Parathyroid adenoma (tissue), 2 donors: ENCODE measurements at regions not wholly inside any gene's neighbourhood (a gene's known extent, or its start where the extent isn't known, plus 50 kb on each side); places are given as distances from the start of the nearest gene placed in this dataset.

Experiments
- H2AFZ ChIP-seq: fragments of 300-600 bp; sonication (generic); one replicate; pipeline ENCODE4 v1.7.0; 2017; ENCODE audit warnings: antibody characterized with exemption, mild to moderate bottlenecking
- H3K27ac ChIP-seq: fragments of 300-600 bp; sonication (generic); one replicate; pipeline ENCODE4 v1.7.0; 2017
- H3K27me3 ChIP-seq: fragments of 300-600 bp; sonication (generic); one replicate; pipeline ENCODE4 v1.7.0; 2017; ENCODE audit warnings: low read length; ENCODE audit not compliant: control insufficient read depth, insufficient read depth
- H3K36me3 ChIP-seq: fragments of 300-600 bp; sonication (generic); one replicate; pipeline ENCODE4 v1.7.0; 2017; ENCODE audit warnings: low read length; ENCODE audit not compliant: control insufficient read depth, insufficient read depth
- H3K4me1 ChIP-seq: fragments of 300-600 bp; sonication (generic); one replicate; pipeline ENCODE4 v1.7.0; 2017; ENCODE audit warnings: control low read depth
- H3K4me2 ChIP-seq: fragments of 300-600 bp; sonication (generic); one replicate; pipeline ENCODE4 v1.7.0; 2017; ENCODE audit warnings: low read length
- H3K4me3 ChIP-seq: fragments of 300-600 bp; sonication (generic); one replicate; pipeline ENCODE4 v1.7.0; 2017; ENCODE audit warnings: low read depth, low read length
- H3K79me2 ChIP-seq: fragments of 300-600 bp; sonication (generic); one replicate; pipeline ENCODE4 v1.7.0; 2017; ENCODE audit warnings: control low read depth
- H3K9ac ChIP-seq: fragments of 300-600 bp; sonication (generic); one replicate; pipeline ENCODE4 v1.7.0; 2017; ENCODE audit warnings: mild to moderate bottlenecking
- H3K9me3 ChIP-seq: fragments of 300-600 bp; sonication (generic); one replicate; pipeline ENCODE4 v1.7.0; 2017; ENCODE audit warnings: low read length; ENCODE audit not compliant: control insufficient read depth
- TF ChIP-seq, protein P1 (sequence below): fragments of 300-600 bp; sonication (generic); IDR thresholded peaks from one replicate; pipeline ENCODE4 v1.7.0; 2017; ENCODE audit warnings: antibody characterized with exemption, mild to moderate bottlenecking
- donor health status: primary hyperparathyroidism.

DNA sequence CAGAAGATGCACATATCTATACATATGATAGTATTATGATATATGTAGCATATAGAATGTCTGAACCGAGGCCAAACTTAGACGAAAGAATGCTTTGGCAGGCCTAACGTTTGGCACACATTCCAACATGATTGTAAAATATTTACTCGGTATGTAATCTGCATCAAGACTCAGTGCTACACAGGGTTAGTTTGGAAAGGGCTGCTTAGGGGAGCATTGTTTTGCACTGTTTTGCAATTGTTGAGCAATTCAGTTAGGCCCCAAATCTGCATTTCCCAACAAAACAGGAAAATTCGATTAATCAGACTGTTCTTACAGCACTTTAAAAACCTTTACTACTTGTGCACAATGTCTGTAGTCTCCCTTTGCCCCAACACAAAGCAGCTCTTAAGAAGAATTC lies 216.0 kb upstream of the NEGR1 start:
- Histone ChIP-seq H3K4me3 (no peak overlapping the region), H3K79me2 (no peaks in the 10 kb centered on the region), H3K4me1 (no peaks in the 10 kb centered on the region), H3K36me3 (no peaks in the 10 kb centered on the region), H3K4me2 (no peak overlapping the region), H3K9ac (no peak overlapping the region), H3K27ac (no peak overlapping the region), H3K9me3 (no peaks in the 10 kb centered on the region), H3K27me3 (no peaks in the 10 kb centered on the region), H2AFZ (no peak overlapping the region)
- TF ChIP-seq, protein P1, sequence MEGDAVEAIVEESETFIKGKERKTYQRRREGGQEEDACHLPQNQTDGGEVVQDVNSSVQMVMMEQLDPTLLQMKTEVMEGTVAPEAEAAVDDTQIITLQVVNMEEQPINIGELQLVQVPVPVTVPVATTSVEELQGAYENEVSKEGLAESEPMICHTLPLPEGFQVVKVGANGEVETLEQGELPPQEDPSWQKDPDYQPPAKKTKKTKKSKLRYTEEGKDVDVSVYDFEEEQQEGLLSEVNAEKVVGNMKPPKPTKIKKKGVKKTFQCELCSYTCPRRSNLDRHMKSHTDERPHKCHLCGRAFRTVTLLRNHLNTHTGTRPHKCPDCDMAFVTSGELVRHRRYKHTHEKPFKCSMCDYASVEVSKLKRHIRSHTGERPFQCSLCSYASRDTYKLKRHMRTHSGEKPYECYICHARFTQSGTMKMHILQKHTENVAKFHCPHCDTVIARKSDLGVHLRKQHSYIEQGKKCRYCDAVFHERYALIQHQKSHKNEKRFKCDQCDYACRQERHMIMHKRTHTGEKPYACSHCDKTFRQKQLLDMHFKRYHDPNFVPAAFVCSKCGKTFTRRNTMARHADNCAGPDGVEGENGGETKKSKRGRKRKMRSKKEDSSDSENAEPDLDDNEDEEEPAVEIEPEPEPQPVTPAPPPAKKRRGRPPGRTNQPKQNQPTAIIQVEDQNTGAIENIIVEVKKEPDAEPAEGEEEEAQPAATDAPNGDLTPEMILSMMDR: no peak

- Histone ChIP-seq H3K27ac (no peak overlapping the region), H3K79me2 (no peaks in the 10 kb centered on the region), H3K4me1 (no peaks in the 10 kb centered on the region), H3K9me3 (no peaks in the 10 kb centered on the region), H2AFZ (no peak overlapping the region), H3K4me2 (no peak overlapping the region), H3K27me3 (no peaks in the 10 kb centered on the region), H3K9ac (no peak overlapping the region), H3K36me3 (no peaks in the 10 kb centered on the region), H3K4me3 (no peak overlapping the region)
- TF ChIP-seq, protein P1: no peak
Measured at GRCh38 chr1:72489801-72490200, 207.5 kb upstream of the NEGR1 start.

DNA sequence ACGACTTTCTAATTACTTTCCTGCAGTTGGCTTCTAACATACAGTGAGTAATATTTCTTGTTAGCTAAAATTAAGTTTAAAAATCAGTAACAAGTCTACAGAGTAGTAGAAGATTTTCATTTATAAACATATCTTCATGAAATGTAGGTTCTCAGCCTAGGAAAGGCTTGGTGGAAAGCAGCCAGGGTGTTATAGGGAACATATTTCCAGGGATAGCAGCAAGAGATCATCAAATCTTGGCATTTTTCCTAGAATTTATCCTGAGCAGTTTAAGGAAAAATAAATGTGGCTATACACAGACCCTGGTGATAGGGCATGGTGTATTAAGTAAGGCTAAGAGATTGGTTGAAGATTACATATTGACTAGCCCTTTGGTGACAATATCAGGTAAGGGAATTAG lies 203.5 kb upstream of the NEGR1 start:
- H3K27me3 ChIP-seq: no peaks in the 10 kb centered on the region
- H3K4me3 ChIP-seq: no peak overlapping the region
- H3K4me2 ChIP-seq: no peak overlapping the region
- H3K79me2 ChIP-seq: no peaks in the 10 kb centered on the region
- H3K36me3 ChIP-seq: no peaks in the 10 kb centered on the region
- H3K4me1 ChIP-seq: no peaks in the 10 kb centered on the region
- H3K27ac ChIP-seq: no peak overlapping the region
- H3K9ac ChIP-seq: no peak overlapping the region
- no peaks in the 10 kb centered on the region for H3K9me3 ChIP-seq
- TF ChIP-seq, protein P1: no peak
- no peak overlapping the region for H2AFZ ChIP-seq

DNA sequence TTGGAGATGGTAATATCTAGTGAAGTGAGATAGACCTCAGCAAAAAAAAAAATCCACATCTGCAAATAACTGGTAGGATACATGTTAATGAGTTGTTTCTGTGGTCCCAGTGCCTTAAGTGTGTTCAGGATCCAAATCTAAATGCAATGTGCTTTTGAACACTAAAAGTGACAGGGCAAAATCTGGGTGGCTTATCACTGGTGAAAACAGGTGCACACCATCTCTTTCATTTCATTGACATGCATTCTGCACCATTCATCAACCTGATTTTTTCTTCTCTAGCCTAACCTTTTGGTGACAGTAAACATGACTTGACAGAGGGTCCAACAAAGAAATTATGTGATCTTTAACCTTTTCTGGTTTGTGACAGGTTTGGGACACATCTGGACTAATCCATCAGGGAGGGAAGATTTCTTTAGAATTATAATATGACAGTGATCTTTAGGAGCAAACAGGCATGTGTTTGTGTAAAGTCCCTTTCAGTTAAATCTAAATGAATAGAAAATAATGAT lies 201.6 kb upstream of the NEGR1 start:
- TF ChIP-seq, protein P1: no peak
- no peaks in the 10 kb centered on the region for H3K9me3 ChIP-seq
- no peak overlapping the region for H2AFZ ChIP-seq
- no peaks in the 10 kb centered on the region for H3K79me2 ChIP-seq
- H3K4me3 ChIP-seq: no peak overlapping the region
- no peaks in the 10 kb centered on the region for H3K27me3 ChIP-seq
- no peak overlapping the region for H3K27ac ChIP-seq
- H3K4me1 ChIP-seq: no peaks in the 10 kb centered on the region
- no peaks in the 10 kb centered on the region for H3K36me3 ChIP-seq
- H3K9ac ChIP-seq: no peak overlapping the region
- no peak overlapping the region for H3K4me2 ChIP-seq

DNA sequence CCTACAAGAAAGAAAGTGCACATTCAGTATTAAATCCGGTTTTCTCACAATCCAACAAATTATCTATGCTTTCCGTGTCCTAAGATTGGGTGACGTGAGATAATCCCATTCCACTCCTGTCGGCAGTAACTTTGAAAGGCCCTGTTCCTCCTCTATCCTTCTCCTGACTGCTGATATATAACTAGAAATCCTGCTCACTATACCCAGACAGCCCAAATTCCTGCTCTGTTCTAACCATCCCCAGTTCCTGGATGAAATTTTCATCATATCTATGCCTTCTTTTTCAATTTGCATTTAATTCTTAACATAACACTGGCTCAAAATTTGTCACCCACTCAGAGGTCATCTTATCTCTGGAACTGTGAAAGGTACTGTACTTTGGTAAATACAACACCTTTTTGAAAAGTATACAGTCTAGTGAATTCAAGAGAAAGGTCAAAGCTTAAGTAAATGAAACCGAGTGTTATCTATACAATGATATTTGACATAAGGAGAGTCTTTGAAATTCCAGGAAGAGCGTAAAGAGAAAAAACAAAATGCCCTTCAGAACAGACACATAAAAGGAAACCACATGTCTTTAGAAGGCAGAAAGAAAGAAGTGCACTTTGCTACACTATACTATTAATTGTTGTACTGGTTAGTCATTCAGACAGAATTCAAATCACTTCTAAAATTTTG lies 200.5 kb upstream of the NEGR1 start:
- H3K36me3 ChIP-seq: no peaks in the 10 kb centered on the region
- no peaks in the 10 kb centered on the region for H3K9me3 ChIP-seq
- no peaks in the 10 kb centered on the region for H3K4me1 ChIP-seq
- no peak overlapping the region for H3K27ac ChIP-seq
- no peak overlapping the region for H3K4me3 ChIP-seq
- H3K27me3 ChIP-seq: no peaks in the 10 kb centered on the region
- no peak overlapping the region for H3K4me2 ChIP-seq
- H3K79me2 ChIP-seq: no peaks in the 10 kb centered on the region
- TF ChIP-seq, protein P1: no peak
- H3K9ac ChIP-seq: no peak overlapping the region
- no peak overlapping the region for H2AFZ ChIP-seq
